GM10248 (cell line): ENCODE measurements at regions not wholly inside any gene's neighbourhood (a gene's known extent, or its start where the extent isn't known, plus 50 kb on each side); places are given as distances from the start of the nearest gene placed in this dataset.

Experiments
- CTCF ChIA-PET: fragments of 300-600 bp; sonication (Branson Sonifier 250); formaldehyde crosslinking; extraction: SDS; loops from one replicate; lab custom pipeline; 2021; ENCODE audit warnings: antibody characterized with exemption; lab: Yijun Ruan, JAX
- POLR2A ChIA-PET: fragments of 350-650 bp; sonication (Branson Sonifier 250); formaldehyde crosslinking; extraction: SDS; loops from one replicate; lab custom pipeline; 2020; ENCODE audit warnings: antibody characterized with exemption; lab: Yijun Ruan, JAX
- DNase-seq: peaks from one replicate; pipeline ENCODE4 v3.0.0; 2012; ENCODE audit errors: extremely low spot score
- CTCF ChIP-seq: IDR thresholded peaks from 2 replicates; pipeline ENCODE4 v1.5.1; 2012; ENCODE audit warnings: mild to moderate bottlenecking, low read depth; ENCODE audit errors: extremely low read depth, missing control alignments, control extremely low read depth

GRCh38 chr6:10323018-10323417, 91.9 kb downstream of the TFAP2A start:
- ChIA-PET POLR2A (no interaction called here), CTCF (interaction anchor here (0.9 to 1.5 kb wide), 4 partner anchors 13 to 30 kb away, joined by 3 to 4 read pairs (median 3); no protein-coding TSS in a partner anchor)
- TF ChIP-seq CTCF = no peak
- no peak for DNase-seq

GRCh38 chr6:10320291-10320690, 94.6 kb downstream of the TFAP2A start:
- TF ChIP-seq CTCF = no peak
- ChIA-PET CTCF (no interaction called here), POLR2A (no interaction called here)
- DNase-seq = no peak

- ChIA-PET POLR2A (no interaction called here), CTCF (interaction anchor here (1.3 kb wide), 1 partner anchor 10 kb away, joined by 3 read pairs; no protein-coding TSS in a partner anchor)
- TF ChIP-seq CTCF = no peak
- no peak for DNase-seq
Observed at GRCh38 chr6:10316373-10316721, 98.5 kb downstream of the TFAP2A start.

- ChIA-PET POLR2A (no interaction called here), CTCF (interaction anchor here (1.3 kb wide), 1 partner anchor 9 kb away, joined by 3 read pairs; no protein-coding TSS in a partner anchor)
- DNase-seq = no peak
- TF ChIP-seq CTCF = no peak
Observed at GRCh38 chr6:10315658-10316372, 99.1 kb downstream of the TFAP2A start.

GRCh38 chr6:10315034-10315433, 99.8 kb downstream of the TFAP2A start:
- POLR2A ChIA-PET = no interaction called here
- DNase-seq = no peak
- CTCF ChIA-PET = no interaction called here
- no peak for TF ChIP-seq CTCF

- no peak for DNase-seq
- POLR2A ChIA-PET = no interaction called here
- CTCF ChIA-PET = no interaction called here
- TF ChIP-seq CTCF = no peak
Observed at GRCh38 chr6:10314163-10314955, 100.5 kb downstream of the TFAP2A start.
